ENCODE measurements at regions not wholly inside any gene's neighbourhood (a gene's known extent, or its start where the extent isn't known, plus 50 kb on each side); places are given as distances from the start of the nearest gene placed in this dataset.
"Not testable (repeated sequence)": the region's sequence is repeated elsewhere in the genome, so short reads cannot be mapped to it uniquely, and the experiment has no call there.

GRCh38 chr4:31383767-31384166, 663.6 kb downstream of the PCDH7 start:
- DNase-seq = no peak

- DNase-seq = no peak
Observed at GRCh38 chr4:31390849-31391248, 670.7 kb downstream of the PCDH7 start.

GRCh38 chr4:31391976-31392375, 671.8 kb downstream of the PCDH7 start:
- no peak for DNase-seq

GRCh38 chr4:31392923-31393322, 672.8 kb downstream of the PCDH7 start:
- no peak for DNase-seq

- peak; percentile 7 for DNase-seq
Observed at GRCh38 chr4:31408121-31408520, 688.0 kb downstream of the PCDH7 start.

GRCh38 chr4:31411565-31411964, 691.4 kb downstream of the PCDH7 start:
- no peak for DNase-seq

GRCh38 chr4:31415629-31416028, 695.5 kb downstream of the PCDH7 start:
- DNase-seq = no peak

GRCh38 chr4:31416498-31416897, 696.3 kb downstream of the PCDH7 start:
- no peak for DNase-seq

GRCh38 chr4:31417040-31417439, 696.9 kb downstream of the PCDH7 start:
- no peak for DNase-seq

- DNase-seq = no peak
Observed at GRCh38 chr4:31422006-31422405, 701.8 kb downstream of the PCDH7 start.

- no peak for DNase-seq
Observed at GRCh38 chr4:31427691-31428090, 707.5 kb downstream of the PCDH7 start.

GRCh38 chr4:31442236-31442635, 722.1 kb downstream of the PCDH7 start:
- no peak for DNase-seq

- DNase-seq = no peak
Observed at GRCh38 chr4:31445526-31445925, 725.4 kb downstream of the PCDH7 start.

- DNase-seq = no peak
Observed at GRCh38 chr4:31455612-31456011, 735.4 kb downstream of the PCDH7 start.

GRCh38 chr4:31458813-31459212, 738.6 kb downstream of the PCDH7 start:
- DNase-seq = no peak

- no peak for DNase-seq
Observed at GRCh38 chr4:31461421-31461820, 741.3 kb downstream of the PCDH7 start.

- peak; percentile 40 for DNase-seq
Observed at GRCh38 chr4:31467781-31468180, 747.6 kb downstream of the PCDH7 start.

- no peak for DNase-seq
Observed at GRCh38 chr4:31474221-31474620, 754.1 kb downstream of the PCDH7 start.

- DNase-seq = no peak
Observed at GRCh38 chr4:31482691-31483090, 762.5 kb downstream of the PCDH7 start.

- not testable (repeated sequence) for DNase-seq
Observed at GRCh38 chr4:31499216-31499615, 779.0 kb downstream of the PCDH7 start.

GRCh38 chr4:31516520-31516919, 796.4 kb downstream of the PCDH7 start:
- no peak for DNase-seq

GRCh38 chr4:31518796-31519250, 798.7 kb downstream of the PCDH7 start:
- no peak for DNase-seq

GRCh38 chr4:31530555-31530954, 810.4 kb downstream of the PCDH7 start:
- DNase-seq = no peak

GRCh38 chr4:31538877-31539276, 818.7 kb downstream of the PCDH7 start:
- no peak for DNase-seq

- DNase-seq = peak; percentile 62
Observed at GRCh38 chr4:31539284-31540069, 819.3 kb downstream of the PCDH7 start.

All from NCI-H446 treated with DMSO at 0.1 percent for 48 hours (cell line).